GM13976 (cell line): ENCODE measurements at regions not wholly inside any gene's neighbourhood (a gene's known extent, or its start where the extent isn't known, plus 50 kb on each side); places are given as distances from the start of the nearest gene placed in this dataset.

Source experiments
- DNase-seq: peaks from one replicate; pipeline ENCODE4 v3.0.0; 2012; ENCODE audit warnings: low spot score
- CTCF ChIP-seq: IDR thresholded peaks from 2 replicates; pipeline ENCODE4 v1.5.1; 2012; ENCODE audit warnings: borderline replicate concordance, mild to moderate bottlenecking; ENCODE audit not compliant: insufficient read depth; ENCODE audit errors: extremely low read depth, missing control alignments, control extremely low read depth
- in situ Hi-C: fragments of 300-500 bp; cut with MboI; formaldehyde crosslinking; loops from one replicate; pipeline ENCODE4 v1.12.0; 2022; ENCODE audit warnings: low sequenced_read_pairs, mixed read lengths, inconsistent platforms; ENCODE audit not compliant: unreplicated experiment

GRCh38 chr9:19665146-19665863 is 123.5 kb downstream of the SLC24A2 start:
- in situ Hi-C loops: no loop called here
- no peak for TF ChIP-seq CTCF
- no peak for DNase-seq

- no peak for TF ChIP-seq CTCF
- in situ Hi-C loops: no loop called here
- DNase-seq: no peak
These were observed 125.3 kb downstream of the SLC24A2 start for GRCh38 chr9:19663570-19663969.

- DNase-seq: no peak
- in situ Hi-C loops: no loop called here
- no peak for TF ChIP-seq CTCF
These were observed 126.6 kb downstream of the SLC24A2 start for GRCh38 chr9:19662213-19662612.

- in situ Hi-C loops: no loop called here
- TF ChIP-seq CTCF: no peak
- DNase-seq: no peak
These were observed 128.8 kb downstream of the SLC24A2 start for GRCh38 chr9:19660019-19660418.

GRCh38 chr9:19656704-19657103 is 132.1 kb downstream of the SLC24A2 start:
- in situ Hi-C loops: no loop called here
- DNase-seq: no peak
- no peak for TF ChIP-seq CTCF

- in situ Hi-C loops: no loop called here
- TF ChIP-seq CTCF: no peak
- DNase-seq: no peak
These were observed 137.2 kb downstream of the SLC24A2 start for GRCh38 chr9:19651681-19652080.
